ENCODE measurements at regions not wholly inside any gene's neighbourhood (a gene's known extent, or its start where the extent isn't known, plus 50 kb on each side); places are given as distances from the start of the nearest gene placed in this dataset.

- TF ChIP-seq POU6F1 (CRISPR knock-in tag; IDR thresholded peaks at IDR 0.05; ENCODE audit: borderline replicate concordance, low read depth): no peak
- TF ChIP-seq ZNF565 (CRISPR knock-in tag; conservative IDR thresholded peaks at IDR 0.05; ENCODE audit: low read depth): no peak
- TF ChIP-seq ZNF8 (CRISPR knock-in tag; IDR thresholded peaks at IDR 0.05): no peak
- no peak for TF ChIP-seq ZC3H10 (CRISPR knock-in tag; IDR thresholded peaks at IDR 0.05)
- TF ChIP-seq ZNF70 (CRISPR knock-in tag; IDR thresholded peaks at IDR 0.05): no peak
- no peak for TF ChIP-seq RARB (CRISPR knock-in tag; IDR thresholded peaks at IDR 0.05)
- TF ChIP-seq ISL1 (CRISPR knock-in tag; IDR thresholded peaks at IDR 0.05): no peak
- no peak for TF ChIP-seq OSR1 (CRISPR knock-in tag; IDR thresholded peaks at IDR 0.05)
- TF ChIP-seq GLIS3 (CRISPR knock-in tag; IDR thresholded peaks at IDR 0.05): no peak
- no peak for TF ChIP-seq TCF4 (CRISPR knock-in tag; IDR thresholded peaks at IDR 0.05; ENCODE audit: borderline replicate concordance)
- no peak for TF ChIP-seq TOX (CRISPR knock-in tag; IDR thresholded peaks at IDR 0.05; ENCODE audit: borderline replicate concordance)
These were observed 614.3 kb upstream of the CDH4 start (continued) for GRCh38 chr20:60637801-60638200.

GRCh38 chr20:60638430-60639098 is 613.5 kb upstream of the CDH4 start:
- no peak for ATAC-seq
- TF ChIP-seq ZFP3 (CRISPR knock-in tag; IDR thresholded peaks at IDR 0.05): no peak
- TF ChIP-seq ZC3H10 (CRISPR knock-in tag; IDR thresholded peaks at IDR 0.05): no peak
- TF ChIP-seq ARNTL (CRISPR knock-in tag; IDR thresholded peaks at IDR 0.05; ENCODE audit: borderline replicate concordance, low read depth): no peak
- no peak for TF ChIP-seq ZNF70 (CRISPR knock-in tag; IDR thresholded peaks at IDR 0.05)
- TF ChIP-seq BACH2 (CRISPR knock-in tag; IDR thresholded peaks at IDR 0.05; ENCODE audit: borderline replicate concordance): no peak
- no peak for TF ChIP-seq ZNF565 (CRISPR knock-in tag; conservative IDR thresholded peaks at IDR 0.05; ENCODE audit: low read depth)

GRCh38 chr20:60641879-60642447 is 610.1 kb upstream of the CDH4 start:
- TF ChIP-seq TSHZ2 (CRISPR knock-in tag; IDR thresholded peaks at IDR 0.05) (no peak), GLIS3 (CRISPR knock-in tag; IDR thresholded peaks at IDR 0.05) (no peak), ARNTL (CRISPR knock-in tag; IDR thresholded peaks at IDR 0.05; ENCODE audit: borderline replicate concordance, low read depth) (no peak), CSRNP3 (CRISPR knock-in tag; IDR thresholded peaks at IDR 0.05) (no peak), RARB (CRISPR knock-in tag; IDR thresholded peaks at IDR 0.05) (no peak), ESRRG (CRISPR knock-in tag; IDR thresholded peaks at IDR 0.05) (no peak), ZFP30 (CRISPR knock-in tag; IDR thresholded peaks at IDR 0.05) (no peak), ZNF565 (CRISPR knock-in tag; conservative IDR thresholded peaks at IDR 0.05; ENCODE audit: low read depth) (no peak), PPARA (CRISPR knock-in tag; IDR thresholded peaks at IDR 0.05; ENCODE audit: borderline replicate concordance) (no peak), TOX (CRISPR knock-in tag; IDR thresholded peaks at IDR 0.05; ENCODE audit: borderline replicate concordance) (no peak), ZNF70 (CRISPR knock-in tag; IDR thresholded peaks at IDR 0.05) (no peak), OSR1 (CRISPR knock-in tag; IDR thresholded peaks at IDR 0.05) (no peak), CREB5 (CRISPR knock-in tag; IDR thresholded peaks at IDR 0.05; ENCODE audit: low read depth) (no peak)
- no peak for ATAC-seq

GRCh38 chr20:60642541-60642940 is 609.5 kb upstream of the CDH4 start:
- TF ChIP-seq CREB5 (CRISPR knock-in tag; IDR thresholded peaks at IDR 0.05; ENCODE audit: low read depth): no peak
- ATAC-seq: no peak
